ENCODE measurements at regions not wholly inside any gene's neighbourhood (a gene's known extent, or its start where the extent isn't known, plus 50 kb on each side); places are given as distances from the start of the nearest gene placed in this dataset.
"Not testable (repeated sequence)": the region's sequence is repeated elsewhere in the genome, so short reads cannot be mapped to it uniquely, and the experiment has no call there.

DNA sequence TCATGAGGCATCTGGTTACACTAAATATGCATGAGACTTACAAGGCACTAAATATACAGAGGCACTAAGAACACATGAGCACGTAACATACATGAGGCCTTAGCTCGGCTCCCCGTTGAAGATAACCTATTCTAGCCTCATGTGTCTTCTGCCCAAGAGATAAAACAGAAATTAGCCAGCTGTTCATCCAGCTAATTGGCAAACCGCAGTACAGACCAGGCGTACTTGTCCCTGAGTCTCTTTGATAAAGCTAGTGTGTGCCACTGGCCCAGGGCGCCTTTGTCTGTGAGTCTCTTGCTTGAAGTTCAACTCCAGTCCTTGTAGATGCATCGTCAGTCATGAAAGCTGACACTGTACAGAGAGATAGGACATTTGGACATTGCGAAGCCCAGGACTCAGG lies 121.9 kb upstream of the SPATA12 start:
- no peaks in the 10 kb centered on the region for H3K36me3 ChIP-seq (replicated peaks; ENCODE audit: low read depth, low read length)
- no peak overlapping the region for H3K4me3 ChIP-seq (ENCODE audit: low read length)
- peaks cover 30% of the 10 kb centered on the region for H3K27me3 ChIP-seq (ENCODE audit: low read depth, low read length)
- H3K9ac ChIP-seq (ENCODE audit: low read length) = no peak overlapping the region
- no peaks in the 10 kb centered on the region for H4K20me1 ChIP-seq (ENCODE audit: insufficient read depth, low read length)
- no peak overlapping the region for H2AFZ ChIP-seq (ENCODE audit: low read depth, low read length)
- peaks cover 42% of the 10 kb centered on the region for H3K4me1 ChIP-seq (ENCODE audit: low read length)
- TF ChIP-seq EZH2phosphoT487 (IDR thresholded peaks at IDR 0.05; ENCODE audit: low read depth) = no peak
- TF ChIP-seq, protein P1, sequence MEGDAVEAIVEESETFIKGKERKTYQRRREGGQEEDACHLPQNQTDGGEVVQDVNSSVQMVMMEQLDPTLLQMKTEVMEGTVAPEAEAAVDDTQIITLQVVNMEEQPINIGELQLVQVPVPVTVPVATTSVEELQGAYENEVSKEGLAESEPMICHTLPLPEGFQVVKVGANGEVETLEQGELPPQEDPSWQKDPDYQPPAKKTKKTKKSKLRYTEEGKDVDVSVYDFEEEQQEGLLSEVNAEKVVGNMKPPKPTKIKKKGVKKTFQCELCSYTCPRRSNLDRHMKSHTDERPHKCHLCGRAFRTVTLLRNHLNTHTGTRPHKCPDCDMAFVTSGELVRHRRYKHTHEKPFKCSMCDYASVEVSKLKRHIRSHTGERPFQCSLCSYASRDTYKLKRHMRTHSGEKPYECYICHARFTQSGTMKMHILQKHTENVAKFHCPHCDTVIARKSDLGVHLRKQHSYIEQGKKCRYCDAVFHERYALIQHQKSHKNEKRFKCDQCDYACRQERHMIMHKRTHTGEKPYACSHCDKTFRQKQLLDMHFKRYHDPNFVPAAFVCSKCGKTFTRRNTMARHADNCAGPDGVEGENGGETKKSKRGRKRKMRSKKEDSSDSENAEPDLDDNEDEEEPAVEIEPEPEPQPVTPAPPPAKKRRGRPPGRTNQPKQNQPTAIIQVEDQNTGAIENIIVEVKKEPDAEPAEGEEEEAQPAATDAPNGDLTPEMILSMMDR (IDR thresholded peaks at IDR 0.05; ENCODE audit: low read depth, low read length) = no peak
- H3K4me2 ChIP-seq (ENCODE audit: low read length) = no peak overlapping the region
- H3K9me3 ChIP-seq (ENCODE audit: insufficient read depth, low read length) = no peaks in the 10 kb centered on the region
- no peak overlapping the region for H3K27ac ChIP-seq (ENCODE audit: low read length)
- no peaks in the 10 kb centered on the region for H3K79me2 ChIP-seq (ENCODE audit: low read length)

DNA sequence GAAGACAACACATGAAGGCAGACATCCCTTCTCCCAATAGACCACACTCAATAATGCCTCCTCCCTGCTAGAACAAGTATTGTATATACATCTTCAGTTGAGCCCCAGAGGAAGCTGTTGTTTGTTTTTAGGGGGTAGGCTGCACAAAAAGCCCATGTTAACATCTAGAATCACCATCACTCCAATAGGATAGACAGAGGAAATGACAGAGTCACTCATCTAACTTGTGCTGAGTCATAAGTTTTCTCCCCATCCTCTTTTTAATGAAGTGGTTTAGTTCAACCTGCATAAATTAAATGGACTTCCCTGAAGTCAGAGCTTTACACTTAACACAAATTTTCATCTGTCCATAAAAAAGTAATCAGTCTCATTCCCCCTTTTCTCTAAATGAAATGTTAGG lies 122.9 kb upstream of the SPATA12 start:
- H3K79me2 ChIP-seq (ENCODE audit: low read length) = no peaks in the 10 kb centered on the region
- TF ChIP-seq EZH2phosphoT487 (IDR thresholded peaks at IDR 0.05; ENCODE audit: low read depth) = no peak
- H3K4me1 ChIP-seq (ENCODE audit: low read length) = peaks cover 36% of the 10 kb centered on the region
- no peaks in the 10 kb centered on the region for H3K9me3 ChIP-seq (ENCODE audit: insufficient read depth, low read length)
- no peaks in the 10 kb centered on the region for H3K36me3 ChIP-seq (replicated peaks; ENCODE audit: low read depth, low read length)
- no peaks in the 10 kb centered on the region for H4K20me1 ChIP-seq (ENCODE audit: insufficient read depth, low read length)
- no peak overlapping the region for H3K27ac ChIP-seq (ENCODE audit: low read length)
- no peak overlapping the region for H3K4me3 ChIP-seq (ENCODE audit: low read length)
- H2AFZ ChIP-seq (ENCODE audit: low read depth, low read length) = no peak overlapping the region
- peaks cover 30% of the 10 kb centered on the region for H3K27me3 ChIP-seq (ENCODE audit: low read depth, low read length)
- no peak overlapping the region for H3K9ac ChIP-seq (ENCODE audit: low read length)
- H3K4me2 ChIP-seq (ENCODE audit: low read length) = peak overlapping the region; percentile 52

DNA sequence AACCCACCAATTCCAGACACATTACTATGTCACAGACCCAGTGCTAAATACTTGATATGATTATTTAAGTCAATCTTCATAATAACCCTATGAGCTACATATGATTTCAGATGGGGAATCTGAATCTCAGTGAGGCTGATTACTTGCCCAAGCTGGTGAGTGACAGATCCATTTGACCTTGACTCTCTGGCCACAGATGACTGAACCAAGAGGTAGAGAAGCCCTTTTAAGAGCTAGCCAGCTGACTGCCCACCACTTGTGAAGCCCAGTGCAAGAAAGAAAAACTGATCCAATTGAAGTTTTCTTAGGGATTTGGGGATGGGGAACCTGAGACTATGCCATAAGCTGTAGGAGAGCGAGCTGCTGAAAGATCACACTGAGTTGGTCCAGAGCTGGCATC lies 124.7 kb upstream of the SPATA12 start:
- no peaks in the 10 kb centered on the region for H3K36me3 ChIP-seq (replicated peaks; ENCODE audit: low read depth, low read length)
- no peak overlapping the region for H3K4me3 ChIP-seq (ENCODE audit: low read length)
- H4K20me1 ChIP-seq (ENCODE audit: insufficient read depth, low read length) = no peaks in the 10 kb centered on the region
- peaks cover 22% of the 10 kb centered on the region for H3K4me1 ChIP-seq (ENCODE audit: low read length)
- TF ChIP-seq, protein P1 (IDR thresholded peaks at IDR 0.05; ENCODE audit: low read depth, low read length) = no peak
- no peak for TF ChIP-seq EZH2phosphoT487 (IDR thresholded peaks at IDR 0.05; ENCODE audit: low read depth)
- no peaks in the 10 kb centered on the region for H3K79me2 ChIP-seq (ENCODE audit: low read length)
- H3K4me2 ChIP-seq (ENCODE audit: low read length) = no peak overlapping the region
- H3K27ac ChIP-seq (ENCODE audit: low read length) = no peak overlapping the region
- H3K9ac ChIP-seq (ENCODE audit: low read length) = no peak overlapping the region
- no peak overlapping the region for H2AFZ ChIP-seq (ENCODE audit: low read depth, low read length)
- H3K9me3 ChIP-seq (ENCODE audit: insufficient read depth, low read length) = no peaks in the 10 kb centered on the region
- peaks cover 34% of the 10 kb centered on the region for H3K27me3 ChIP-seq (ENCODE audit: low read depth, low read length)

DNA sequence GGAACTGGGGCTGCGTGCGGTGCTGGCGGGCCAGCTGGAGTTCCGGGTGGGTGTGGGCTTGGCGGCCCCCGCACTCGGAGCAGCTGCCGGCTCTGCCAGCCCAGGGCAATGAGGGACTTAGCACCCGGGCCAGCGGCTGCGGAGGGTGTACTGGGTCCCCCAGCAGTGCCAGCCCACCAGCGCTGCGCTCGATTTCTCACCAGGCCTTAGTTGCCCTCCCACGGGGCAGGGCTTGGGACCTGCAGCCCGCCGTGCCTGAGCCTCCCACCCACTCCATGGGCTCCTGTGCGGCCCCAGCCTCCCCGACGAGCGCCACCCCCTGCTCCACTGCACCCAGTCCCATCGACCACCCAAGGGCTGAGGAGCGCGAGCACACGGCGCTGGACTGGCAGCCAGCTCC lies 126.0 kb upstream of the SPATA12 start:
- H3K4me2 ChIP-seq (ENCODE audit: low read length) = not testable (repeated sequence)

DNA sequence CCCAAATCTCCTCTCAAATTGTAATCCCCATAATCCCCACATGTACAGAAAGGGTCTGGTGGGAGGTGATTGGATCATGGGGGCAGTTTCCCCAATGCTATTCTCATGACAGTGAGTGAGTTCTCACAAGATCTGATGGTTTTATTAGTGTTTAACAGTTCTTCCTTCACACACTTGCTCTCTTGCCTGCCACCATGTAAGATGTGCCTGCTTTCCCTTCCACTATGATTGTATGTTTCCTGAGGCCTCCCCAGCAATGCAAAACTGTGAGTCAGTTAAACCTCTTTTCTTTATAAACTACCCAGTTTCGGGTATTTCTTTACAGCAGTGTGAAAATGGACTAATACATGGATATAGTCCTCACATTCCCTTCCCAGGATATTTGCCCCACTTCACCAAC lies 126.7 kb upstream of the SPATA12 start:
- no peaks in the 10 kb centered on the region for H3K36me3 ChIP-seq (replicated peaks; ENCODE audit: low read depth, low read length)
- H3K4me3 ChIP-seq (ENCODE audit: low read length) = no peak overlapping the region
- TF ChIP-seq, protein P1 (IDR thresholded peaks at IDR 0.05; ENCODE audit: low read depth, low read length) = no peak
- TF ChIP-seq EZH2phosphoT487 (IDR thresholded peaks at IDR 0.05; ENCODE audit: low read depth) = no peak
- H4K20me1 ChIP-seq (ENCODE audit: insufficient read depth, low read length) = no peaks in the 10 kb centered on the region
- peaks cover 14% of the 10 kb centered on the region for H3K4me1 ChIP-seq (ENCODE audit: low read length)
- no peak overlapping the region for H3K27ac ChIP-seq (ENCODE audit: low read length)
- no peak overlapping the region for H3K9ac ChIP-seq (ENCODE audit: low read length)
- no peaks in the 10 kb centered on the region for H3K9me3 ChIP-seq (ENCODE audit: insufficient read depth, low read length)
- peaks cover 20% of the 10 kb centered on the region for H3K27me3 ChIP-seq (ENCODE audit: low read depth, low read length)
- no peak overlapping the region for H3K4me2 ChIP-seq (ENCODE audit: low read length)
- no peaks in the 10 kb centered on the region for H3K79me2 ChIP-seq (ENCODE audit: low read length)
- H2AFZ ChIP-seq (ENCODE audit: low read depth, low read length) = no peak overlapping the region

More for the DNA sequence above, 126.0 kb upstream of the SPATA12 start:
- H3K36me3 ChIP-seq (replicated peaks; ENCODE audit: low read depth, low read length); H4K20me1 ChIP-seq (ENCODE audit: insufficient read depth, low read length); H3K9me3 ChIP-seq (ENCODE audit: insufficient read depth, low read length); H3K4me3 ChIP-seq (ENCODE audit: low read length); H2AFZ ChIP-seq (ENCODE audit: low read depth, low read length); H3K79me2 ChIP-seq (ENCODE audit: low read length); H3K27ac ChIP-seq (ENCODE audit: low read length); H3K9ac ChIP-seq (ENCODE audit: low read length): not testable (repeated sequence)
- Histone ChIP-seq H3K4me1 (ENCODE audit: low read length) (peaks cover 14% of the 10 kb centered on the region), H3K27me3 (ENCODE audit: low read depth, low read length) (peaks cover 27% of the 10 kb centered on the region)
